CD4-positive, alpha-beta T cell treated with Interleukin-2 at 100 ng/mL for 4 hours (primary cell): ENCODE measurements at regions not wholly inside any gene's neighbourhood (a gene's known extent, or its start where the extent isn't known, plus 50 kb on each side); places are given as distances from the start of the nearest gene placed in this dataset.

ENCODE experiments used
- DNase-seq: peaks from one replicate; pipeline ENCODE4 v3.0.0-alpha.2; 2020; ENCODE audit warnings: low spot score

- DNase-seq, result no peak
Measured at GRCh38 chr2:59005836-59006615, 764.9 kb upstream of the FANCL start.

- DNase-seq, result no peak
Measured at GRCh38 chr2:59004621-59005020, 763.5 kb upstream of the FANCL start.

- no peak for DNase-seq
Measured at GRCh38 chr2:59000796-59001195, 759.7 kb upstream of the FANCL start.

GRCh38 chr2:58992062-58992706 is 751.1 kb upstream of the FANCL start:
- DNase-seq, result no peak

- DNase-seq, result no peak
Measured at GRCh38 chr2:58991357-58991756, 750.2 kb upstream of the FANCL start.

GRCh38 chr2:58985541-58985940 is 744.4 kb upstream of the FANCL start:
- DNase-seq, result no peak

- DNase-seq, result no peak
Measured at GRCh38 chr2:58984731-58985130, 743.6 kb upstream of the FANCL start.

- no peak for DNase-seq
Measured at GRCh38 chr2:58983111-58983510, 742.0 kb upstream of the FANCL start.

- DNase-seq, result no peak
Measured at GRCh38 chr2:58981237-58981636, 740.1 kb upstream of the FANCL start.

- no peak for DNase-seq
Measured at GRCh38 chr2:58976375-58977071, 735.4 kb upstream of the FANCL start.

GRCh38 chr2:58974881-58975280 is 733.8 kb upstream of the FANCL start:
- DNase-seq, result no peak

GRCh38 chr2:58974426-58974825 is 733.3 kb upstream of the FANCL start:
- DNase-seq, result no peak

GRCh38 chr2:58973811-58974281 is 732.7 kb upstream of the FANCL start:
- no peak for DNase-seq

GRCh38 chr2:58972737-58973136 is 731.6 kb upstream of the FANCL start:
- no peak for DNase-seq

GRCh38 chr2:58971511-58972360 is 730.6 kb upstream of the FANCL start:
- no peak for DNase-seq

- no peak for DNase-seq
Measured at GRCh38 chr2:58970365-58970764, 729.2 kb upstream of the FANCL start.

GRCh38 chr2:58968885-58969284 is 727.8 kb upstream of the FANCL start:
- no peak for DNase-seq

GRCh38 chr2:58967736-58968135 is 726.6 kb upstream of the FANCL start:
- DNase-seq, result no peak

GRCh38 chr2:58965602-58966001 is 724.5 kb upstream of the FANCL start:
- DNase-seq, result no peak

- no peak for DNase-seq
Measured at GRCh38 chr2:58959996-58960395, 718.9 kb upstream of the FANCL start.

GRCh38 chr2:58957188-58957840 is 716.2 kb upstream of the FANCL start:
- DNase-seq, result no peak
